ENCODE measurements at regions not wholly inside any gene's neighbourhood (a gene's known extent, or its start where the extent isn't known, plus 50 kb on each side); places are given as distances from the start of the nearest gene placed in this dataset.

- in situ Hi-C loops (cut with HindIII; ENCODE audit: low pct_unique_long_range_greater_than_20kb, low sequenced_read_pairs) = no loop called here
Measured at GRCh38 chr14:65359503-65359902, 53.0 kb upstream of the FUT8 start.

GRCh38 chr14:65360144-65360784 lies 52.3 kb upstream of the FUT8 start:
- no peak for DNase-seq (ENCODE audit: low read depth, low spot score)
- no peaks in the 10 kb centered on the region for H3K36me3 ChIP-seq (ENCODE audit: control insufficient read depth, insufficient read depth, low read length)
- H3K9me3 ChIP-seq (ENCODE audit: control insufficient read depth, insufficient read depth, low read depth, low read length) = no peaks in the 10 kb centered on the region
- TF ChIP-seq SIN3A (IDR thresholded peaks at IDR 0.05; ENCODE audit: borderline replicate concordance, insufficient read depth, low read depth, low read length) = no peak
- TF ChIP-seq TCF7L2 (IDR thresholded peaks at IDR 0.05; ENCODE audit: low read depth, low read length) = no peak
- TF ChIP-seq POLR2AphosphoS5 (IDR thresholded peaks at IDR 0.05; ENCODE audit: low read depth, low read length) = no peak
- TF ChIP-seq CTCF (IDR thresholded peaks at IDR 0.05) = no peak
- no TSS peak for BruUV-seq (replicated peaks)
- no peak overlapping the region for H3K27ac ChIP-seq (ENCODE audit: low read length)
- ATAC-seq = no peak
- H3K4me1 ChIP-seq (ENCODE audit: control insufficient read depth, insufficient read depth, low read length) = no peaks in the 10 kb centered on the region
- CTCF ChIA-PET = interaction anchor here (0.5 kb wide), 1 partner anchor 894 kb away, joined by 3 read pairs; no protein-coding TSS in a partner anchor
- intact Hi-C loops (cut with micrococcal nuclease; ENCODE audit: unreplicated experiment) = no loop called here
- in situ Hi-C loops (cut with HindIII; ENCODE audit: low pct_unique_long_range_greater_than_20kb, low sequenced_read_pairs) = no loop called here
- H3K27me3 ChIP-seq (ENCODE audit: control insufficient read depth, insufficient read depth, low read length) = no peaks in the 10 kb centered on the region
- POLR2A ChIA-PET = interaction anchor here (0.5 kb wide), 1 partner anchor 340 kb away, joined by 4 read pairs; no protein-coding TSS in a partner anchor
- no peak overlapping the region for H3K4me3 ChIP-seq (ENCODE audit: low read depth in 2 of 2, low read length in 2 of 2)

More at GRCh38 chr14:65359503-65359902, 53.0 kb upstream of the FUT8 start:
- Histone ChIP-seq H3K27ac (ENCODE audit: low read length) (no peak overlapping the region), H3K4me3 (ENCODE audit: low read depth in 2 of 2, low read length in 2 of 2) (no peak overlapping the region), H3K4me1 (ENCODE audit: control insufficient read depth, insufficient read depth, low read length) (no peaks in the 10 kb centered on the region), H3K9me3 (ENCODE audit: control insufficient read depth, insufficient read depth, low read depth, low read length) (no peaks in the 10 kb centered on the region), H3K36me3 (ENCODE audit: control insufficient read depth, insufficient read depth, low read length) (no peaks in the 10 kb centered on the region), H3K27me3 (ENCODE audit: control insufficient read depth, insufficient read depth, low read length) (no peaks in the 10 kb centered on the region)
- ATAC-seq = no peak
- TF ChIP-seq TCF7L2 (IDR thresholded peaks at IDR 0.05; ENCODE audit: low read depth, low read length) (no peak), CTCF (IDR thresholded peaks at IDR 0.05) (no peak), REST (IDR thresholded peaks at IDR 0.05; ENCODE audit: insufficient read depth in 1 of 2, low read depth in 2 of 2, low read length in 1 of 2) (no peak), SIN3A (IDR thresholded peaks at IDR 0.05; ENCODE audit: borderline replicate concordance, insufficient read depth, low read depth, low read length) (no peak), POLR2AphosphoS5 (IDR thresholded peaks at IDR 0.05; ENCODE audit: low read depth, low read length) (no peak)
- BruUV-seq (replicated peaks) = no TSS peak
- ChIA-PET POLR2A (no interaction called here), CTCF (no interaction called here)
- intact Hi-C loops (cut with micrococcal nuclease; ENCODE audit: unreplicated experiment) = no loop called here
- DNase-seq (ENCODE audit: low read depth, low spot score) = no peak

Data from Panc1 (cell line).